Adrenal gland (tissue), 9 donors: ENCODE measurements at regions not wholly inside any gene's neighbourhood (a gene's known extent, or its start where the extent isn't known, plus 50 kb on each side); places are given as distances from the start of the nearest gene placed in this dataset.

ENCODE experiments used
- DNase-seq, 7 donors: peaks; one replicate each; pipeline ENCODE4 v3.0.0-alpha.2; 2019 to 2020
- H3K27ac ChIP-seq, 5 donors: fragments of 200-600 bp; sonication (generic) in 4 of 5; 1 replicate in 3 of 5; 2 replicates in 2 of 5; pipeline versions ENCODE4 v1.5.1 to v1.8.0; 2016 to 2020; ENCODE audit warnings: mild to moderate bottlenecking in 1 of 5
- H3K27me3 ChIP-seq: fragments of 200-600 bp; 2 replicates; pipeline ENCODE4 v1.8.0; 2021
- H3K36me3 ChIP-seq, 2 donors: fragments of 200-600 bp; replicated peaks in 1 of 2; 1 replicate in 1 of 2; 2 replicates in 1 of 2; pipeline versions ENCODE4 v1.5.1 to v1.8.0; 2018 to 2022
- H3K4me1 ChIP-seq, 2 donors: fragments of 200-600 bp; replicated peaks in 1 of 2; 1 replicate in 1 of 2; 2 replicates in 1 of 2; pipeline versions ENCODE4 v1.5.1 to v1.8.0; 2018 to 2021
- H3K4me3 ChIP-seq, 4 donors: fragments of 200-600 bp; sonication (generic) in 3 of 4; one replicate each; pipeline ENCODE4 v1.5.1; 2016 to 2018
- H3K9me3 ChIP-seq, 3 donors: fragments of 200-600 bp; sonication (generic) in 1 of 3; replicated peaks in 1 of 3; 1 replicate in 2 of 3; 2 replicates in 1 of 3; pipeline versions ENCODE4 v1.5.1 to v1.8.0; 2016 to 2021
- POLR2A ChIP-seq, 2 donors: fragments of 450-650 bp; IDR thresholded peaks; one replicate each; pipeline ENCODE4 v1.6.1; 2017; ENCODE audit warnings: antibody characterized with exemption in 2 of 2, mild to moderate bottlenecking in 2 of 2, moderate library complexity in 1 of 2
- WGBS, 4 donors: extraction: QIAGEN DNeasy Blood & Tissue Kit in 2 of 4; methylation state at CpG; one replicate each; pipeline versions ENCODE4 v1.1.5 to v1.1.7; 2013 to 2017; 5-methylcytosine and 5-hydroxymethylcytosine counted together
- intact Hi-C, 2 donors: fragments of 100-400 bp; cut with DNase I; formaldehyde crosslinking; loops; one replicate each; pipeline versions ENCODE4 v1.14.1 to v1.15.0; 2022 to 2023
- TF ChIP-seq, protein P1 (sequence below), 6 experiments: fragments of 450-650 bp in 4 of 6; fragments of 200-600 bp in 2 of 6; sonication (generic) in 1 of 6; IDR thresholded peaks; 1 replicate in 5 of 6; 2 replicates in 1 of 6; pipeline versions ENCODE4 v1.5.1 to v1.8.0; 2016 to 2021; ENCODE audit warnings: antibody characterized with exemption in 6 of 6, mild to moderate bottlenecking in 2 of 6, moderate library complexity in 1 of 6
- donor health status: healthy with polysubstance abuse.
- donor health status: Bipolar disorder and iron deficiency.
- donor health status: DM: yes; HTN: yes; CAD: no.
- donor health status: DM: no; HTN: no; CAD: no.
- donor health status: DM: no; HTN: no; CAD: no.

- Histone ChIP-seq H3K9me3 (no peaks in the 10 kb centered on the region), H3K4me1 (no peaks in the 10 kb centered on the region), H3K4me3 (no peak overlapping the region), H3K36me3 (no peaks in the 10 kb centered on the region), H3K27ac (no peak overlapping the region), H3K27me3 (no peaks in the 10 kb centered on the region)
- intact Hi-C loops, result no loop called here
- TF ChIP-seq POLR2A (IDR thresholded peaks at IDR 0.05), result no peak
- TF ChIP-seq, protein P1, sequence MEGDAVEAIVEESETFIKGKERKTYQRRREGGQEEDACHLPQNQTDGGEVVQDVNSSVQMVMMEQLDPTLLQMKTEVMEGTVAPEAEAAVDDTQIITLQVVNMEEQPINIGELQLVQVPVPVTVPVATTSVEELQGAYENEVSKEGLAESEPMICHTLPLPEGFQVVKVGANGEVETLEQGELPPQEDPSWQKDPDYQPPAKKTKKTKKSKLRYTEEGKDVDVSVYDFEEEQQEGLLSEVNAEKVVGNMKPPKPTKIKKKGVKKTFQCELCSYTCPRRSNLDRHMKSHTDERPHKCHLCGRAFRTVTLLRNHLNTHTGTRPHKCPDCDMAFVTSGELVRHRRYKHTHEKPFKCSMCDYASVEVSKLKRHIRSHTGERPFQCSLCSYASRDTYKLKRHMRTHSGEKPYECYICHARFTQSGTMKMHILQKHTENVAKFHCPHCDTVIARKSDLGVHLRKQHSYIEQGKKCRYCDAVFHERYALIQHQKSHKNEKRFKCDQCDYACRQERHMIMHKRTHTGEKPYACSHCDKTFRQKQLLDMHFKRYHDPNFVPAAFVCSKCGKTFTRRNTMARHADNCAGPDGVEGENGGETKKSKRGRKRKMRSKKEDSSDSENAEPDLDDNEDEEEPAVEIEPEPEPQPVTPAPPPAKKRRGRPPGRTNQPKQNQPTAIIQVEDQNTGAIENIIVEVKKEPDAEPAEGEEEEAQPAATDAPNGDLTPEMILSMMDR (IDR thresholded peaks at IDR 0.05), result no peak
- 87 to 99% (median 90%) methylated on average over 2 of the region's 2 CpGs for WGBS, 4 donors
- no peak for DNase-seq
Observed at GRCh38 chr9:28678097-28678496, 1104.8 kb upstream of the C9orf72 start.

DNA sequence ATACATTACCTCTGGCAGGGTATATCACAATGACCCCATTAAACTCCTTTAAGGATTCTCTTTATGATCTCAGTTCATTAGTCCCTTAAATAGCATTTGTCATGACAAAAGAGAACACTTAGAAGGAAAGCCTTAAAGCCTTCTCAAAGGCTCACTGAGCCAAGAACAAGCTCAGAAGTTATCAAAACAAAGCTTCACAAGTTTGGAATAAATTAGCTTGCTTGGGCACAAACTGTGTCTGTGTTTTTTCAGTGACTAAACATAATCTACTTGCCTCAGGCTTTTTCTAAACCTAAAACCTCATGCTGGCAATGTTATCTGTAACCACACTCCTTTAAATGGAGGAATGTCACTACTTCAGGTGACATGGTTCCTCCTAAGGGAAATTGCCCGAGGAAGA, 1114.9 kb upstream of the C9orf72 start:
- no peaks in the 10 kb centered on the region for H3K9me3 ChIP-seq
- no peaks in the 10 kb centered on the region for H3K4me1 ChIP-seq
- H3K4me3 ChIP-seq, result no peak overlapping the region
- intact Hi-C loops, result no loop called here
- 28 to 64% (median 49%) methylated on average over 1 of the region's 1 CpG for WGBS, 4 donors
- no peak for DNase-seq
- no peak overlapping the region for H3K27ac ChIP-seq
- TF ChIP-seq, protein P1 (IDR thresholded peaks at IDR 0.05), result no peak
- no peak for TF ChIP-seq POLR2A (IDR thresholded peaks at IDR 0.05)
- H3K27me3 ChIP-seq, result no peaks in the 10 kb centered on the region
- H3K36me3 ChIP-seq, result no peaks in the 10 kb centered on the region

GRCh38 chr9:28692012-28692411, 1118.7 kb upstream of the C9orf72 start:
- Histone ChIP-seq H3K9me3 (no peaks in the 10 kb centered on the region), H3K27me3 (no peaks in the 10 kb centered on the region), H3K36me3 (no peaks in the 10 kb centered on the region), H3K4me1 (no peaks in the 10 kb centered on the region), H3K4me3 (no peak overlapping the region), H3K27ac (no peak overlapping the region)
- DNase-seq, result no peak
- TF ChIP-seq, protein P1 (IDR thresholded peaks at IDR 0.05), result no peak
- TF ChIP-seq POLR2A (IDR thresholded peaks at IDR 0.05), result no peak
- WGBS, 4 donors, result 76 to 91% (median 82%) methylated on average over 8 of the region's 8 CpGs
- intact Hi-C loops, result no loop called here

GRCh38 chr9:28696960-28697359, 1123.7 kb upstream of the C9orf72 start:
- no peak overlapping the region for H3K27ac ChIP-seq
- TF ChIP-seq, protein P1 (IDR thresholded peaks at IDR 0.05), result no peak
- TF ChIP-seq POLR2A (IDR thresholded peaks at IDR 0.05), result no peak
- H3K4me1 ChIP-seq, result no peaks in the 10 kb centered on the region
- no peak for DNase-seq
- H3K27me3 ChIP-seq, result no peaks in the 10 kb centered on the region
- H3K4me3 ChIP-seq, result no peak overlapping the region
- no peaks in the 10 kb centered on the region for H3K9me3 ChIP-seq
- no peaks in the 10 kb centered on the region for H3K36me3 ChIP-seq
- WGBS, 4 donors, result 19 to 32% (median 25%) methylated on average over 2 of the region's 2 CpGs
- intact Hi-C loops, result no loop called here
